WTC11 (cell line): ENCODE measurements at regions not wholly inside any gene's neighbourhood (a gene's known extent, or its start where the extent isn't known, plus 50 kb on each side); places are given as distances from the start of the nearest gene placed in this dataset.

ENCODE experiments used
- CBFB ChIP-seq: sonication (generic); formaldehyde crosslinking; IDR thresholded peaks from 2 replicates; pipeline ENCODE4 v1.8.1; 2022; ENCODE audit warnings: mild to moderate bottlenecking, low read depth, missing genetic modification reagents
- ELF4 ChIP-seq: sonication (generic); formaldehyde crosslinking; IDR thresholded peaks from 2 replicates; pipeline ENCODE4 v1.8.1; 2022; ENCODE audit warnings: low read depth, mild to moderate bottlenecking, moderate library complexity, missing genetic modification reagents
- GABPB1 ChIP-seq: sonication (generic); formaldehyde crosslinking; IDR thresholded peaks from 2 replicates; pipeline ENCODE4 v1.8.1; 2023; ENCODE audit warnings: mild to moderate bottlenecking, missing genetic modification reagents
- SP1 ChIP-seq: sonication (generic); formaldehyde crosslinking; conservative IDR thresholded peaks from 2 replicates; pipeline ENCODE4 v1.8.1; 2022; ENCODE audit warnings: missing genetic modification reagents
- TEAD4 ChIP-seq: sonication (generic); formaldehyde crosslinking; IDR thresholded peaks from 2 replicates; pipeline ENCODE4 v1.8.0; 2022; ENCODE audit warnings: mild to moderate bottlenecking, missing genetic modification reagents
- ZNF416 ChIP-seq: fragments of 250-450 bp; sonication (Bioruptor Pico); IDR thresholded peaks from 2 replicates; pipeline ENCODE4 v1.9.0; 2021; ENCODE audit warnings: mild to moderate bottlenecking, inconsistent platforms
- TF ChIP-seq, protein P1 (sequence below): fragments of 200-600 bp; IDR thresholded peaks from 2 replicates; pipeline ENCODE4 v1.8.0; 2022; ENCODE audit warnings: antibody characterized with exemption
- TF ChIP-seq, protein P2 (sequence below): sonication (generic); formaldehyde crosslinking; IDR thresholded peaks from 2 replicates; pipeline ENCODE4 v1.8.0; 2022; ENCODE audit warnings: mild to moderate bottlenecking, missing genetic modification reagents
- TF ChIP-seq, protein P3 (sequence below): sonication (generic); formaldehyde crosslinking; IDR thresholded peaks from 2 replicates; pipeline ENCODE4 v1.8.0; 2022; ENCODE audit warnings: mild to moderate bottlenecking, missing genetic modification reagents
- TF ChIP-seq, protein P4 (sequence below): fragments of 250-450 bp; sonication (Bioruptor Pico); IDR thresholded peaks from 2 replicates; pipeline ENCODE4 v2.1.2; 2022; ENCODE audit warnings: mild to moderate bottlenecking, moderate library complexity
- TF ChIP-seq, protein P5 (sequence below): sonication (generic); formaldehyde crosslinking; IDR thresholded peaks from 2 replicates; pipeline ENCODE4 v1.8.0; 2022; ENCODE audit warnings: missing genetic modification reagents
- TF ChIP-seq, protein P6 (sequence below): sonication (generic); formaldehyde crosslinking; IDR thresholded peaks from 2 replicates; pipeline ENCODE4 v1.8.1; 2022; ENCODE audit warnings: mild to moderate bottlenecking, missing genetic modification reagents, moderate library complexity, borderline replicate concordance
- TF ChIP-seq, protein P7 (sequence below): sonication (generic); formaldehyde crosslinking; conservative IDR thresholded peaks from 2 replicates; pipeline ENCODE4 v1.8.1; 2022; ENCODE audit warnings: mild to moderate bottlenecking, missing genetic modification reagents

DNA sequence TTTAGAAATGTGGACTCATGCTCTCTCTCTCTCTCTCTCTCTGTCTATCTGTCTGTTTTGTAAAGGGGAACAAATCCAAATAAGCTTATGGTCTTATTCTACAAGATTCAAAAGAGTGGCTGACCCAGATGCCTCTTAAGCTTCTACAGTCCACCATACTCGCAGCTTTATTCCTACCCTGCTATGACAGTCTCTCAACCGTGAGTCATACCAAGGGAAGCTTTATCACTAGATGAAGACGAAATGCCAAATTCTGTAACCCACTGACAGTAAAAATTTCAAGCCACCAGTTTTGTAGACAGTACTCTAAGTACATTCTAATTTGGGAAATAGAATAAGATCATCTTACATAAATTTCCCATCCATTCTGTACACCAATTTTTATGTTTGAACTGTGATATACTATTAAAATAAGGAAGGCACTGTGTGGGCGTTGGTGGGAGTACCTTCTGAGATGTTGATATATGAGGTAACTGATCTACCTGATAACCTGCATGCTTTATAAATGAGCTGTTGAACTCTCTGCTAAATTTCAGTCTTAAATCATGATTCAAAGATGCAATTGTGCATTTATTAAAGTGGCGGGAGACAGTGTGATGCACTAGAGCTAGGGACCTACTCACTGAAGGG is 153.2 kb downstream of the KLF6 start:
- TF ChIP-seq, protein P1, sequence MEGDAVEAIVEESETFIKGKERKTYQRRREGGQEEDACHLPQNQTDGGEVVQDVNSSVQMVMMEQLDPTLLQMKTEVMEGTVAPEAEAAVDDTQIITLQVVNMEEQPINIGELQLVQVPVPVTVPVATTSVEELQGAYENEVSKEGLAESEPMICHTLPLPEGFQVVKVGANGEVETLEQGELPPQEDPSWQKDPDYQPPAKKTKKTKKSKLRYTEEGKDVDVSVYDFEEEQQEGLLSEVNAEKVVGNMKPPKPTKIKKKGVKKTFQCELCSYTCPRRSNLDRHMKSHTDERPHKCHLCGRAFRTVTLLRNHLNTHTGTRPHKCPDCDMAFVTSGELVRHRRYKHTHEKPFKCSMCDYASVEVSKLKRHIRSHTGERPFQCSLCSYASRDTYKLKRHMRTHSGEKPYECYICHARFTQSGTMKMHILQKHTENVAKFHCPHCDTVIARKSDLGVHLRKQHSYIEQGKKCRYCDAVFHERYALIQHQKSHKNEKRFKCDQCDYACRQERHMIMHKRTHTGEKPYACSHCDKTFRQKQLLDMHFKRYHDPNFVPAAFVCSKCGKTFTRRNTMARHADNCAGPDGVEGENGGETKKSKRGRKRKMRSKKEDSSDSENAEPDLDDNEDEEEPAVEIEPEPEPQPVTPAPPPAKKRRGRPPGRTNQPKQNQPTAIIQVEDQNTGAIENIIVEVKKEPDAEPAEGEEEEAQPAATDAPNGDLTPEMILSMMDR, result no peak
- TF ChIP-seq, protein P2, sequence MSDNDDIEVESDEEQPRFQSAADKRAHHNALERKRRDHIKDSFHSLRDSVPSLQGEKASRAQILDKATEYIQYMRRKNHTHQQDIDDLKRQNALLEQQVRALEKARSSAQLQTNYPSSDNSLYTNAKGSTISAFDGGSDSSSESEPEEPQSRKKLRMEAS (CRISPR knock-in tag), result no peak
- TF ChIP-seq ELF4 (CRISPR knock-in tag) (no peak), GABPB1 (CRISPR knock-in tag) (no peak), TEAD4 (CRISPR knock-in tag) (no peak), CBFB (no peak), SP1 (no peak), ZNF416 (no peak)
- TF ChIP-seq, protein P3, sequence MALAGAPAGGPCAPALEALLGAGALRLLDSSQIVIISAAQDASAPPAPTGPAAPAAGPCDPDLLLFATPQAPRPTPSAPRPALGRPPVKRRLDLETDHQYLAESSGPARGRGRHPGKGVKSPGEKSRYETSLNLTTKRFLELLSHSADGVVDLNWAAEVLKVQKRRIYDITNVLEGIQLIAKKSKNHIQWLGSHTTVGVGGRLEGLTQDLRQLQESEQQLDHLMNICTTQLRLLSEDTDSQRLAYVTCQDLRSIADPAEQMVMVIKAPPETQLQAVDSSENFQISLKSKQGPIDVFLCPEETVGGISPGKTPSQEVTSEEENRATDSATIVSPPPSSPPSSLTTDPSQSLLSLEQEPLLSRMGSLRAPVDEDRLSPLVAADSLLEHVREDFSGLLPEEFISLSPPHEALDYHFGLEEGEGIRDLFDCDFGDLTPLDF, result no peak
- TF ChIP-seq, protein P4, sequence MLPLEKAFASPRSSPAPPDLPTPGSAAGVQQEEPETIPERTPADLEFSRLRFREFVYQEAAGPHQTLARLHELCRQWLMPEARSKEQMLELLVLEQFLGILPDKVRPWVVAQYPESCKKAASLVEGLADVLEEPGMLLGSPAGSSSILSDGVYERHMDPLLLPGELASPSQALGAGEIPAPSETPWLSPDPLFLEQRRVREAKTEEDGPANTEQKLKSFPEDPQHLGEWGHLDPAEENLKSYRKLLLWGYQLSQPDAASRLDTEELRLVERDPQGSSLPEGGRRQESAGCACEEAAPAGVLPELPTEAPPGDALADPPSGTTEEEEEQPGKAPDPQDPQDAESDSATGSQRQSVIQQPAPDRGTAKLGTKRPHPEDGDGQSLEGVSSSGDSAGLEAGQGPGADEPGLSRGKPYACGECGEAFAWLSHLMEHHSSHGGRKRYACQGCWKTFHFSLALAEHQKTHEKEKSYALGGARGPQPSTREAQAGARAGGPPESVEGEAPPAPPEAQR, result no peak
- TF ChIP-seq, protein P5, sequence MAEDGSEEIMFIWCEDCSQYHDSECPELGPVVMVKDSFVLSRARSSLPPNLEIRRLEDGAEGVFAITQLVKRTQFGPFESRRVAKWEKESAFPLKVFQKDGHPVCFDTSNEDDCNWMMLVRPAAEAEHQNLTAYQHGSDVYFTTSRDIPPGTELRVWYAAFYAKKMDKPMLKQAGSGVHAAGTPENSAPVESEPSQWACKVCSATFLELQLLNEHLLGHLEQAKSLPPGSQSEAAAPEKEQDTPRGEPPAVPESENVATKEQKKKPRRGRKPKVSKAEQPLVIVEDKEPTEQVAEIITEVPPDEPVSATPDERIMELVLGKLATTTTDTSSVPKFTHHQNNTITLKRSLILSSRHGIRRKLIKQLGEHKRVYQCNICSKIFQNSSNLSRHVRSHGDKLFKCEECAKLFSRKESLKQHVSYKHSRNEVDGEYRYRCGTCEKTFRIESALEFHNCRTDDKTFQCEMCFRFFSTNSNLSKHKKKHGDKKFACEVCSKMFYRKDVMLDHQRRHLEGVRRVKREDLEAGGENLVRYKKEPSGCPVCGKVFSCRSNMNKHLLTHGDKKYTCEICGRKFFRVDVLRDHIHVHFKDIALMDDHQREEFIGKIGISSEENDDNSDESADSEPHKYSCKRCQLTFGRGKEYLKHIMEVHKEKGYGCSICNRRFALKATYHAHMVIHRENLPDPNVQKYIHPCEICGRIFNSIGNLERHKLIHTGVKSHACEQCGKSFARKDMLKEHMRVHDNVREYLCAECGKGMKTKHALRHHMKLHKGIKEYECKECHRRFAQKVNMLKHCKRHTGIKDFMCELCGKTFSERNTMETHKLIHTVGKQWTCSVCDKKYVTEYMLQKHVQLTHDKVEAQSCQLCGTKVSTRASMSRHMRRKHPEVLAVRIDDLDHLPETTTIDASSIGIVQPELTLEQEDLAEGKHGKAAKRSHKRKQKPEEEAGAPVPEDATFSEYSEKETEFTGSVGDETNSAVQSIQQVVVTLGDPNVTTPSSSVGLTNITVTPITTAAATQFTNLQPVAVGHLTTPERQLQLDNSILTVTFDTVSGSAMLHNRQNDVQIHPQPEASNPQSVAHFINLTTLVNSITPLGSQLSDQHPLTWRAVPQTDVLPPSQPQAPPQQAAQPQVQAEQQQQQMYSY (CRISPR knock-in tag), result no peak
- TF ChIP-seq, protein P6, sequence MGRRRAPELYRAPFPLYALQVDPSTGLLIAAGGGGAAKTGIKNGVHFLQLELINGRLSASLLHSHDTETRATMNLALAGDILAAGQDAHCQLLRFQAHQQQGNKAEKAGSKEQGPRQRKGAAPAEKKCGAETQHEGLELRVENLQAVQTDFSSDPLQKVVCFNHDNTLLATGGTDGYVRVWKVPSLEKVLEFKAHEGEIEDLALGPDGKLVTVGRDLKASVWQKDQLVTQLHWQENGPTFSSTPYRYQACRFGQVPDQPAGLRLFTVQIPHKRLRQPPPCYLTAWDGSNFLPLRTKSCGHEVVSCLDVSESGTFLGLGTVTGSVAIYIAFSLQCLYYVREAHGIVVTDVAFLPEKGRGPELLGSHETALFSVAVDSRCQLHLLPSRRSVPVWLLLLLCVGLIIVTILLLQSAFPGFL (CRISPR knock-in tag), result no peak
- TF ChIP-seq, protein P7, sequence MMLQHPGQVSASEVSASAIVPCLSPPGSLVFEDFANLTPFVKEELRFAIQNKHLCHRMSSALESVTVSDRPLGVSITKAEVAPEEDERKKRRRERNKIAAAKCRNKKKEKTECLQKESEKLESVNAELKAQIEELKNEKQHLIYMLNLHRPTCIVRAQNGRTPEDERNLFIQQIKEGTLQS (CRISPR knock-in tag), result no peak
